HCT116 (cell line): ENCODE measurements at regions not wholly inside any gene's neighbourhood (a gene's known extent, or its start where the extent isn't known, plus 50 kb on each side); places are given as distances from the start of the nearest gene placed in this dataset.

ENCODE experiments used
- ATAC-seq: fragments of 200-7000 bp; cut with Tn5 transposase; 2 replicates; pipeline ENCODE4 v1.9.1; 2020; ENCODE audit warnings: mild to moderate bottlenecking, moderate library complexity
- BruUV-seq: library from RNA; stranded (reverse); fragments of 400-500 nt; replicated peaks from 2 replicates; lab custom pipeline; 2021; lab: Mats Ljungman, UMichigan
- CTCF ChIA-PET: fragments of 300-600 bp; sonication (Branson Sonifier 250); formaldehyde crosslinking; loops from one replicate; lab custom pipeline; 2021; ENCODE audit warnings: antibody characterized with exemption; lab: Charles Lee
- POLR2A ChIA-PET: fragments of 300-600, 350-600 bp; sonication (Branson Sonifier 250); formaldehyde crosslinking; loops from one replicate; lab custom pipeline; 2021; ENCODE audit warnings: antibody characterized with exemption; lab: Charles Lee
- RAD21 ChIA-PET, 2 experiments: fragments of 300-600 bp; sonication (Branson Sonifier 250); formaldehyde crosslinking; loops; one replicate each; lab custom pipeline; 2023; ENCODE audit warnings: low total read pairs in 2 of 2; ENCODE audit not compliant: uncharacterized antibody in 2 of 2, unreplicated experiment in 2 of 2, low non-redundant PET in 1 of 2; lab: Charles Lee
- DNase-seq: peaks from one replicate; pipeline ENCODE4 v3.0.0-alpha.2; 2010; ENCODE audit warnings: low read depth, low spot score
- H2AFZ ChIP-seq: fragments of 200-600 bp; shearing (Covaris generic), sonication (generic); 2 replicates; pipeline ENCODE4 v1.6.1; 2017; ENCODE audit warnings: low read depth, mixed run types, mixed read lengths, antibody characterized with exemption, low read length; ENCODE audit not compliant: poor library complexity, severe bottlenecking
- H3K27ac ChIP-seq: 2 replicates; pipeline ENCODE4 v1.5.1; 2012; ENCODE audit warnings: low read depth, low read length
- H3K27me3 ChIP-seq: fragments of 200-600 bp; sonication (generic); 2 replicates; pipeline ENCODE4 v1.6.1; 2016; ENCODE audit warnings: mixed run types, low read length, mixed read lengths; ENCODE audit not compliant: insufficient read depth
- H3K36me3 ChIP-seq, 2 experiments: fragments of 200-500 bp in 1 of 2; fragments of 200-600 bp in 1 of 2; sonication (Bioruptor generic) in 1 of 2; sonication (generic) in 1 of 2; 2 replicates each; pipeline versions ENCODE4 v1.5.1 to v1.6.1; 2014 to 2016; ENCODE audit warnings: low read length in 2 of 2, inconsistent platforms in 1 of 2, mixed read lengths in 1 of 2, mixed run types in 1 of 2; ENCODE audit not compliant: insufficient read depth in 2 of 2, control insufficient read depth in 1 of 2
- H3K4me1 ChIP-seq, 2 experiments: fragments of 200-600 bp in 1 of 2; sonication (generic) in 1 of 2; 2 replicates each; pipeline versions ENCODE4 v1.5.1 to v1.6.1; 2012 to 2017; ENCODE audit warnings: low read length in 2 of 2, inconsistent platforms in 1 of 2, mild to moderate bottlenecking in 1 of 2, mixed read lengths in 1 of 2, mixed run types in 1 of 2, moderate library complexity in 1 of 2; ENCODE audit not compliant: insufficient read depth in 2 of 2, control insufficient read depth in 1 of 2
- H3K4me2 ChIP-seq: fragments of 200-600 bp; sonication (generic); 2 replicates; pipeline ENCODE4 v1.6.1; 2017; ENCODE audit warnings: mixed run types, low read length, mixed read lengths
- H3K4me3 ChIP-seq, 2 experiments: fragments of 200-600 bp in 1 of 2; sonication (generic) in 1 of 2; replicated peaks in 1 of 2; 2 replicates each; pipeline ENCODE4 v1.5.1; 2011 to 2016; ENCODE audit warnings: low read length in 2 of 2, control low read depth in 1 of 2, low read depth in 1 of 2, mild to moderate bottlenecking in 1 of 2, mixed read lengths in 1 of 2, mixed run types in 1 of 2
- H3K79me2 ChIP-seq: fragments of 200-600 bp; sonication (generic); 2 replicates; pipeline ENCODE4 v1.6.1; 2017; ENCODE audit warnings: mild to moderate bottlenecking, mixed run types, low read length, moderate library complexity, mixed read lengths; ENCODE audit not compliant: insufficient read depth
- H3K9ac ChIP-seq: fragments of 200-600 bp; sonication (generic); 2 replicates; pipeline ENCODE4 v1.6.1; 2016; ENCODE audit warnings: low read length, mixed read lengths
- H3K9me2 ChIP-seq: fragments of 200-600 bp; sonication (generic), shearing (Covaris generic); 2 replicates; pipeline ENCODE4 v1.6.1; 2017; ENCODE audit warnings: mixed run types, mild to moderate bottlenecking, moderate library complexity; ENCODE audit not compliant: insufficient read depth
- H3K9me3 ChIP-seq, 2 experiments: fragments of 200-500 bp in 1 of 2; fragments of 200-600 bp in 1 of 2; sonication (Bioruptor generic) in 1 of 2; sonication (generic) in 1 of 2; 2 replicates each; pipeline ENCODE4 v1.6.1; 2014 to 2017; ENCODE audit warnings: low read length in 2 of 2, mixed read lengths in 2 of 2, inconsistent platforms in 1 of 2, low read depth in 1 of 2, mild to moderate bottlenecking in 1 of 2, mixed run types in 1 of 2, moderate library complexity in 1 of 2; ENCODE audit not compliant: control insufficient read depth in 1 of 2, insufficient read depth in 1 of 2
- H4K20me1 ChIP-seq: fragments of 200-600 bp; sonication (generic), shearing (Covaris generic); 2 replicates; pipeline ENCODE4 v1.6.1; 2017; ENCODE audit warnings: mixed run types, mild to moderate bottlenecking, moderate library complexity; ENCODE audit not compliant: insufficient read depth
- CBX3 ChIP-seq: IDR thresholded peaks from 2 replicates; pipeline ENCODE4 v1.6.1; 2012; ENCODE audit warnings: low read depth
- SIN3A ChIP-seq: IDR thresholded peaks from 2 replicates; pipeline ENCODE4 v1.6.1; 2012; ENCODE audit warnings: low read depth
- ZNF274 ChIP-seq: fragments of 200-500 bp; sonication (Bioruptor generic); IDR thresholded peaks from 2 replicates; pipeline ENCODE4 v1.6.1; 2014; ENCODE audit warnings: mild to moderate bottlenecking, low read depth, low read length, inconsistent platforms
- intact Hi-C: fragments of 100-400 bp; cut with micrococcal nuclease; formaldehyde crosslinking; loops from 2 replicates; pipeline ENCODE4 v1.10.0; 2022
- TF ChIP-seq, protein P1 (sequence below): IDR thresholded peaks from 2 replicates; pipeline ENCODE4 v1.6.1; 2012; ENCODE audit warnings: low read depth
- TF ChIP-seq, protein P2 (sequence below): IDR thresholded peaks from 2 replicates; pipeline ENCODE4 v1.6.1; 2012

DNA sequence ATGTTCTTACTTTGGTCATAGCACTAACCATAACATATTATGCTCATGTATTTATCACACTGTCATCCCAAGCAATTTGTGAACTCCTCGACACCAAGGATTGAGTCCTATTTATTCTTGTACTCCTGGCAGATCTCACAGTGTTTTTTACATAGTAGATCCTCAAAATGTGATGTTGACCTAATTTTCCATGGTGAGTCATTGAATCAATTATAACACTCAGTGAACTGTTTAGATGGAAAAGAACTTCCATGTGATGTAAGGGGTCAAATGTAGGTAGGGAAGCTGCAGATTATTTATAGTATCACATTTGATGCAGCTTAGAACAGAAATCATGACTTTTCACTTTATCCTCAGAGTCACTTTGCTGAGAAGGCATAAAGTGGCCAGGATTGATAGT is 281.9 kb upstream of the ADAMTS5 start:
- POLR2A ChIA-PET = no interaction called here
- no peak for ATAC-seq
- H3K79me2 ChIP-seq = no peaks in the 10 kb centered on the region

More for the DNA sequence above, 281.9 kb upstream of the ADAMTS5 start:
- Histone ChIP-seq H3K9me3 (peaks cover 3 to 13% of the 10 kb centered on the region in 2 experiments; a peak in 2 of 4 replicates), H2AFZ (no peak overlapping the region), H3K4me3 (no peak overlapping the region), H3K27me3 (no peaks in the 10 kb centered on the region), H4K20me1 (no peaks in the 10 kb centered on the region), H3K9me2 (no peaks in the 10 kb centered on the region)
- intact Hi-C loops = no loop called here
- CTCF ChIA-PET = no interaction called here
- DNase-seq = no peak
- TF ChIP-seq ZNF274 (no peak), SIN3A (no peak), CBX3 (no peak)
- TF ChIP-seq, protein P1, sequence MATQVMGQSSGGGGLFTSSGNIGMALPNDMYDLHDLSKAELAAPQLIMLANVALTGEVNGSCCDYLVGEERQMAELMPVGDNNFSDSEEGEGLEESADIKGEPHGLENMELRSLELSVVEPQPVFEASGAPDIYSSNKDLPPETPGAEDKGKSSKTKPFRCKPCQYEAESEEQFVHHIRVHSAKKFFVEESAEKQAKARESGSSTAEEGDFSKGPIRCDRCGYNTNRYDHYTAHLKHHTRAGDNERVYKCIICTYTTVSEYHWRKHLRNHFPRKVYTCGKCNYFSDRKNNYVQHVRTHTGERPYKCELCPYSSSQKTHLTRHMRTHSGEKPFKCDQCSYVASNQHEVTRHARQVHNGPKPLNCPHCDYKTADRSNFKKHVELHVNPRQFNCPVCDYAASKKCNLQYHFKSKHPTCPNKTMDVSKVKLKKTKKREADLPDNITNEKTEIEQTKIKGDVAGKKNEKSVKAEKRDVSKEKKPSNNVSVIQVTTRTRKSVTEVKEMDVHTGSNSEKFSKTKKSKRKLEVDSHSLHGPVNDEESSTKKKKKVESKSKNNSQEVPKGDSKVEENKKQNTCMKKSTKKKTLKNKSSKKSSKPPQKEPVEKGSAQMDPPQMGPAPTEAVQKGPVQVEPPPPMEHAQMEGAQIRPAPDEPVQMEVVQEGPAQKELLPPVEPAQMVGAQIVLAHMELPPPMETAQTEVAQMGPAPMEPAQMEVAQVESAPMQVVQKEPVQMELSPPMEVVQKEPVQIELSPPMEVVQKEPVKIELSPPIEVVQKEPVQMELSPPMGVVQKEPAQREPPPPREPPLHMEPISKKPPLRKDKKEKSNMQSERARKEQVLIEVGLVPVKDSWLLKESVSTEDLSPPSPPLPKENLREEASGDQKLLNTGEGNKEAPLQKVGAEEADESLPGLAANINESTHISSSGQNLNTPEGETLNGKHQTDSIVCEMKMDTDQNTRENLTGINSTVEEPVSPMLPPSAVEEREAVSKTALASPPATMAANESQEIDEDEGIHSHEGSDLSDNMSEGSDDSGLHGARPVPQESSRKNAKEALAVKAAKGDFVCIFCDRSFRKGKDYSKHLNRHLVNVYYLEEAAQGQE = no peak
- TF ChIP-seq, protein P2, sequence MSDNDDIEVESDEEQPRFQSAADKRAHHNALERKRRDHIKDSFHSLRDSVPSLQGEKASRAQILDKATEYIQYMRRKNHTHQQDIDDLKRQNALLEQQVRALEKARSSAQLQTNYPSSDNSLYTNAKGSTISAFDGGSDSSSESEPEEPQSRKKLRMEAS = no peak
- TF ChIP-seq, all 23 proteins: peak for 0
- no peak overlapping the region for H3K4me2 ChIP-seq
- RAD21 ChIA-PET = no interaction called here
- no peak overlapping the region for H3K27ac ChIP-seq
- no peaks in the 10 kb centered on the region for H3K4me1 ChIP-seq
- H3K36me3 ChIP-seq = no peaks in the 10 kb centered on the region
- BruUV-seq = no TSS peak
- H3K9ac ChIP-seq = no peak overlapping the region
